HL-60 (cell line): ENCODE measurements at regions not wholly inside any gene's neighbourhood (a gene's known extent, or its start where the extent isn't known, plus 50 kb on each side); places are given as distances from the start of the nearest gene placed in this dataset.

Source experiments
- DNase-seq, 2 experiments: peaks; one replicate each; pipeline ENCODE4 v3.0.0-alpha.2; 2010 to 2020; ENCODE audit warnings: low read depth in 1 of 2, low spot score in 1 of 2
- H3K27ac ChIP-seq: fragments of 250-450 bp; sonication (Bioruptor Pico); replicated peaks from 2 replicates; pipeline ENCODE4 v1.5.1; 2020; ENCODE audit warnings: mild to moderate bottlenecking, moderate library complexity
- H3K27me3 ChIP-seq: fragments of 250-450 bp; sonication (Bioruptor Pico); 2 replicates; pipeline ENCODE4 v1.5.1; 2021; ENCODE audit warnings: mild to moderate bottlenecking, moderate library complexity; ENCODE audit not compliant: insufficient read depth, poor library complexity, severe bottlenecking
- H3K4me3 ChIP-seq: replicated peaks from 2 replicates; pipeline ENCODE4 v1.5.1; 2011; ENCODE audit warnings: mild to moderate bottlenecking, control low read depth, low read length; ENCODE audit not compliant: insufficient read depth
- CTCF ChIP-seq: IDR thresholded peaks from one replicate; pipeline ENCODE4 v1.5.1; 2011; ENCODE audit warnings: low read length, control low read depth, inconsistent platforms; ENCODE audit not compliant: insufficient read depth
- GABPA ChIP-seq: IDR thresholded peaks from 2 replicates; pipeline ENCODE4 v1.6.1; 2012; ENCODE audit warnings: low read depth
- POLR2AphosphoS5 ChIP-seq: IDR thresholded peaks from 2 replicates; pipeline ENCODE4 v1.6.1; 2012; ENCODE audit warnings: low read depth
- REST ChIP-seq: IDR thresholded peaks from 2 replicates; pipeline ENCODE4 v1.6.1; 2012; ENCODE audit warnings: low read depth; ENCODE audit not compliant: insufficient replicate concordance
- SPI1 ChIP-seq: IDR thresholded peaks from 2 replicates; pipeline ENCODE4 v1.6.1; 2012; ENCODE audit warnings: low read depth, mild to moderate bottlenecking, borderline replicate concordance

GRCh38 chr5:77866198-77866597, 90.1 kb upstream of the TBCA start:
- TF ChIP-seq GABPA (no peak), CTCF (no peak), REST (no peak)
- no peak overlapping the region for H3K27ac ChIP-seq

GRCh38 chr5:77864997-77865396, 88.9 kb upstream of the TBCA start:
- peak overlapping the region; percentile 57 for H3K27ac ChIP-seq
- TF ChIP-seq REST (no peak), GABPA (no peak), POLR2AphosphoS5 (no peak), SPI1 (no peak), CTCF (no peak)
- H3K27me3 ChIP-seq, result no peaks in the 10 kb centered on the region
- DNase-seq, result peak; percentile 54 to 87
- no peak overlapping the region for H3K4me3 ChIP-seq

More at GRCh38 chr5:77866198-77866597, 90.1 kb upstream of the TBCA start:
- Histone ChIP-seq H3K4me3 (no peak overlapping the region), H3K27me3 (no peaks in the 10 kb centered on the region)
- no peak for DNase-seq

GRCh38 chr5:77863181-77863580, 87.0 kb upstream of the TBCA start:
- TF ChIP-seq SPI1 (no peak), POLR2AphosphoS5 (no peak), CTCF (no peak), GABPA (no peak), REST (no peak)

More at GRCh38 chr5:77863181-77863580, 87.0 kb upstream of the TBCA start:
- H3K4me3 ChIP-seq, result no peak overlapping the region
- H3K27me3 ChIP-seq, result no peaks in the 10 kb centered on the region
- H3K27ac ChIP-seq, result no peak overlapping the region
- DNase-seq, result no peak
